Smooth muscle cell (in vitro differentiated cells): ENCODE measurements at regions not wholly inside any gene's neighbourhood (a gene's known extent, or its start where the extent isn't known, plus 50 kb on each side); places are given as distances from the start of the nearest gene placed in this dataset.
A peak's percentile ranks its signal among the peaks of the same experiment; 100 is the strongest.

ENCODE experiments used
- DNase-seq: peaks from one replicate; lab custom pipeline; 2025; ENCODE audit not compliant: unreplicated experiment; lab: John Stamatoyannopoulos, UW
- H2AFZ ChIP-seq: fragments of 200-600 bp; sonication (generic); 2 replicates; pipeline ENCODE4 v1.6.0; 2016; ENCODE audit warnings: antibody characterized with exemption, low read depth, mild to moderate bottlenecking
- H3F3A ChIP-seq: fragments of 200-600 bp; sonication (generic); 2 replicates; pipeline ENCODE4 v1.6.0; 2017; ENCODE audit warnings: antibody characterized with exemption, low read depth
- H3K27ac ChIP-seq: fragments of 200-600 bp; sonication (generic); 2 replicates; pipeline ENCODE4 v1.5.1; 2016; ENCODE audit warnings: low read depth, mild to moderate bottlenecking
- H3K27me3 ChIP-seq: fragments of 200-600 bp; sonication (generic); 2 replicates; pipeline ENCODE4 v1.6.1; 2016; ENCODE audit warnings: low read depth, mild to moderate bottlenecking
- H3K36me3 ChIP-seq: fragments of 200-600 bp; sonication (generic); 2 replicates; pipeline ENCODE4 v1.5.1; 2016; ENCODE audit warnings: low read depth
- H3K4me1 ChIP-seq: fragments of 200-600 bp; sonication (generic); 2 replicates; pipeline ENCODE4 v1.5.1; 2016; ENCODE audit warnings: low read depth
- H3K4me2 ChIP-seq: fragments of 200-600 bp; sonication (generic); 2 replicates; pipeline ENCODE4 v1.6.0; 2016; ENCODE audit warnings: mild to moderate bottlenecking
- H3K4me3 ChIP-seq: fragments of 200-600 bp; sonication (generic); 2 replicates; pipeline ENCODE4 v1.5.1; 2016; ENCODE audit warnings: mild to moderate bottlenecking
- H3K79me2 ChIP-seq: fragments of 200-600 bp; sonication (generic); 2 replicates; pipeline ENCODE4 v1.6.0; 2016; ENCODE audit warnings: low read depth, mild to moderate bottlenecking
- H3K9ac ChIP-seq: fragments of 200-600 bp; sonication (generic); 2 replicates; pipeline ENCODE4 v1.6.0; 2016; ENCODE audit warnings: low read depth
- H3K9me3 ChIP-seq: fragments of 200-600 bp; sonication (generic); replicated peaks from 2 replicates; pipeline ENCODE4 v1.5.1; 2016; ENCODE audit warnings: low read depth
- H4K20me1 ChIP-seq: fragments of 200-600 bp; sonication (generic); 2 replicates; pipeline ENCODE4 v1.6.0; 2016; ENCODE audit warnings: low read depth
- WGBS: methylation state at CpG from one replicate; pipeline ENCODE4 v1.1.7; 2016; ENCODE audit warnings: low lambda C conversion rate; 5-methylcytosine and 5-hydroxymethylcytosine counted together
- TF ChIP-seq, protein P1 (sequence below): fragments of 200-600 bp; sonication (generic); IDR thresholded peaks from 2 replicates; pipeline ENCODE4 v1.5.1; 2017; ENCODE audit warnings: borderline replicate concordance, mild to moderate bottlenecking, antibody characterized with exemption; ENCODE audit not compliant: insufficient read depth, poor library complexity, severe bottlenecking

DNA sequence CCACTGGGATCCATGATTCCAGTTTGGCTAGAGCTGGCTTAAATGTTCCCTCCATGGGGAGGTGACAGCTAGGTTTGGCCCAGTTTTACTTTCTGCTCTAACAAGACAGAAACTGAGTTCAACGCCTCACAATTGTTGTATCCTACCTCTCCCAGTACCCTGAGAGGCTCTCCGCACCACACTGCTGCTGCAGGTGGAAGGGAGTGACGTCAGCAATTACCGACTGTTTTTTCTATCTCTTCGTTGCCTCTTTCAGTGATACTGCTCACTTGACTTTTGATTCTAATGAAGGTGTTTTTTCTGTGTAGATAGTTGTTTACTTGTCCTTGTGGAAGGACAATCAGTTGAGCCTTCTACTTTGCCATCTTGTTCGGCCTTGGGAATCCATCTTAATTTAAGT is 204.9 kb upstream of the DUSP10 start:
- Histone ChIP-seq H3K27me3 (no peaks in the 10 kb centered on the region), H3K36me3 (no peaks in the 10 kb centered on the region), H3K4me3 (no peak overlapping the region), H3K79me2 (no peaks in the 10 kb centered on the region), H3K9me3 (no peaks in the 10 kb centered on the region), H3F3A (no peaks in the 10 kb centered on the region), H3K4me2 (no peak overlapping the region), H3K27ac (peak overlapping the region; percentile 14), H3K4me1 (no peaks in the 10 kb centered on the region), H4K20me1 (no peaks in the 10 kb centered on the region), H3K9ac (no peak overlapping the region), H2AFZ (no peak overlapping the region)
- TF ChIP-seq, protein P1, sequence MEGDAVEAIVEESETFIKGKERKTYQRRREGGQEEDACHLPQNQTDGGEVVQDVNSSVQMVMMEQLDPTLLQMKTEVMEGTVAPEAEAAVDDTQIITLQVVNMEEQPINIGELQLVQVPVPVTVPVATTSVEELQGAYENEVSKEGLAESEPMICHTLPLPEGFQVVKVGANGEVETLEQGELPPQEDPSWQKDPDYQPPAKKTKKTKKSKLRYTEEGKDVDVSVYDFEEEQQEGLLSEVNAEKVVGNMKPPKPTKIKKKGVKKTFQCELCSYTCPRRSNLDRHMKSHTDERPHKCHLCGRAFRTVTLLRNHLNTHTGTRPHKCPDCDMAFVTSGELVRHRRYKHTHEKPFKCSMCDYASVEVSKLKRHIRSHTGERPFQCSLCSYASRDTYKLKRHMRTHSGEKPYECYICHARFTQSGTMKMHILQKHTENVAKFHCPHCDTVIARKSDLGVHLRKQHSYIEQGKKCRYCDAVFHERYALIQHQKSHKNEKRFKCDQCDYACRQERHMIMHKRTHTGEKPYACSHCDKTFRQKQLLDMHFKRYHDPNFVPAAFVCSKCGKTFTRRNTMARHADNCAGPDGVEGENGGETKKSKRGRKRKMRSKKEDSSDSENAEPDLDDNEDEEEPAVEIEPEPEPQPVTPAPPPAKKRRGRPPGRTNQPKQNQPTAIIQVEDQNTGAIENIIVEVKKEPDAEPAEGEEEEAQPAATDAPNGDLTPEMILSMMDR: no peak
- no peak for DNase-seq
- 95% methylated on average over 6 of the region's 6 CpGs for WGBS

DNA sequence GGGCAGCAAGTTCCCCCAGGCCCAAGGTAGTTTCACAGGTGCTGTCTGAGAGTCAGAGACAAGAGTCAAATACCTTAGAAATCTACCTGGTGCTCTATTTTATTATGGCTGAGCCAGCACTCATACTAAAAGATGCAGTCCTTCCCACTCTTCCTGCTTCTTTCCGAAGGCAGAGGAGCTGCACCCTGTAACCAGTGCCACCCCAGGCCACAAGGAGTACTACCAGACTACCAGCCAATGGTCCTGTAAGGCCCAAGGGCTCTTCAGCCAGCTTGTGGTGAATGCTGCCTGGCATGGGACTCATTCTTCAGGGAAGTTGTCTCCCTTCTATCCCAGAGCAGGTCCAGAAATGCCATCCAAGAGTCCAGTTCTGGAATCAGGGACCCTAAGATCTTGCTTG is 203.8 kb upstream of the DUSP10 start:
- Histone ChIP-seq H3K36me3 (no peaks in the 10 kb centered on the region), H3K27ac (no peak overlapping the region), H3F3A (no peaks in the 10 kb centered on the region), H3K4me2 (no peak overlapping the region), H3K4me1 (no peaks in the 10 kb centered on the region), H3K9ac (no peak overlapping the region), H3K79me2 (no peaks in the 10 kb centered on the region), H3K27me3 (no peaks in the 10 kb centered on the region), H2AFZ (no peak overlapping the region), H3K9me3 (no peaks in the 10 kb centered on the region), H4K20me1 (no peaks in the 10 kb centered on the region), H3K4me3 (no peak overlapping the region)
- DNase-seq: no peak
- TF ChIP-seq, protein P1: no peak
- 96% methylated on average over 1 of the region's 1 CpG for WGBS

DNA sequence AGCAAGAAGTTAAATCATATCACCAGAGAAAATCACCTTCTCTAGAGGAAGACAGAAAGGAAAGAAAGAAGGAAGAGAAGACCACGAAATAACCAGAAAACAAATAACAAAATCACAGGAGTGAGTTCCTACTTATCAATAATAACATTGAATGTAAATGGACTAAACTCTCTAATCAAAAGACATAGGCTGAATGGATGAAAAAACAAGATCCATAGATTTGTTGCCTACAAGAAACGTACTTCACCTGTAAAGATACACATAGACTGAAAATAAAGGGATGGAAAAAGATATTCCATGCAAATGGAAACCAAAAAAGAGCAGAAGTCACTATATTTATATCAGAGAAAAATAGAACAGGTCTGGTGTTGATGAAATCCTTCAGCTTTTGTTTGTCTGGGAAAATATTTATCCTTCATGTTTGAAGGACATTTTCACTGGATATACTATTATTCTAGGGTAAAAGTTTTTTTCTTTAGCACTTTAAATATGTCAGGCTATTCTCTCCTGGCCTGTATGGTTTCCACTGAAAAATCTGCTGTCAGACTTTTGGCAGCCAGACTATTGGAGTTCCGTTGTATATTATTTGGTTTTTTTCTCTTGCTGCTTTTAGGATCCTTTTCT is 202.5 kb upstream of the DUSP10 start:
- Histone ChIP-seq H3K36me3 (no peaks in the 10 kb centered on the region), H2AFZ (no peak overlapping the region), H3F3A (no peaks in the 10 kb centered on the region), H3K4me3 (no peak overlapping the region), H3K9me3 (no peaks in the 10 kb centered on the region), H4K20me1 (no peaks in the 10 kb centered on the region), H3K27ac (no peak overlapping the region), H3K4me1 (no peaks in the 10 kb centered on the region), H3K27me3 (no peaks in the 10 kb centered on the region), H3K9ac (no peak overlapping the region), H3K79me2 (no peaks in the 10 kb centered on the region), H3K4me2 (no peak overlapping the region)
- TF ChIP-seq, protein P1: no peak
- 94% methylated on average over 3 of the region's 3 CpGs for WGBS
- no peak for DNase-seq

DNA sequence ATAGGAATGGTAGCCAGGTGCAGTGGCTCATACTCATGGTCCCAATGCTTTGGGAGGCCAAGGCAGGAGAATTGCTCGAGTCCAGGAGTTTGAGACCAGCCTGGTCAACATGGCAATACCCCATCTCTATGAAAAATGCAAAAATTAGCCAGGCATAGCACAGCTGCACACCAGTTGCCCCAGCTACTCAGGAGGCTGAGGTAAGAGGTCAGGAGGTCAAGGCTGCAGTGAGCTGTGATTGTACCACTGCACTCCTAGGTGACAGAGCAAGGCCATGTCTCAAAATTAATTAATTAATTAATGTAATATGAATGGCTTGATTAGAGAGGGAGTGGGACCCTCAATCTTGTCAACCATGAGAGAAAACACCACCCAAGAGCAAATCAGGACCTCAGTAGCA is 198.7 kb upstream of the DUSP10 start:
- Histone ChIP-seq H2AFZ (no peak overlapping the region), H3K4me2 (no peak overlapping the region), H3K36me3 (no peaks in the 10 kb centered on the region), H3K9ac (no peak overlapping the region), H3K79me2 (no peaks in the 10 kb centered on the region), H3K9me3 (no peaks in the 10 kb centered on the region), H4K20me1 (no peaks in the 10 kb centered on the region), H3K4me1 (no peaks in the 10 kb centered on the region), H3K27ac (no peak overlapping the region), H3K27me3 (no peaks in the 10 kb centered on the region), H3F3A (no peaks in the 10 kb centered on the region), H3K4me3 (no peak overlapping the region)
- WGBS: 91% methylated on average over 1 of the region's 1 CpG
- no peak for DNase-seq
- TF ChIP-seq, protein P1: no peak
